ENCODE measurements at regions not wholly inside any gene's neighbourhood (a gene's known extent, or its start where the extent isn't known, plus 50 kb on each side); places are given as distances from the start of the nearest gene placed in this dataset.
A peak's percentile ranks its signal among the peaks of the same experiment; 100 is the strongest.

DNA sequence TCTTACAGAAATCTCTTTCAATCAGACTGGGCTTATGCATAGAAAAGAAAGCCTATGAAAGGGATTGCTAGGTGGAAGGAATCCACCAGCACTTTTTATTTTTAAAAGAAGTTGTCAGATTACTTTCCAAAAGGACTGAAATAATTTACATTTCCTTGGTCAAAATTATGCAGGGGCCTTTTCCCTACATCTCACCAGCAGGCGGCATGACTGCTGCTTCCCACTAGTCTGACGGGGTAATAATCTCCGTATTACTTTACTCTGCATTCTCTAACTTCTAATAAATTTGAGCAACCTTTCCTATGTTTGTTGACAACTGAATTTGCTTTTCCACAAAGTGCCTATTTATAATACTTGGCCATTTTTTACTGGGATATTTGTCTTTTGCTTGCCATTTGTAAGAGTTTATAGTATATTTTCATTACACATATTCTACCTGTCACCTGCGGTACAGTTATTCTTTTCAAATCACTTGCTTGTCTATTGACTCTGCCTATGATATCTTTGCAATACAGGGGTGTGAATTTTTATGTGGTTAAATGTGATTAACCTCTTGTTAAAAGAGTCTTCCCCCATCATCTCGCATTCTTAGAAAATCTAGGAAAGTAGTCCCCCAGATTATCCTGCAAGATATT, 51.9 kb upstream of the USP47 start:
- DNase-seq, result peak; percentile 12

DNA sequence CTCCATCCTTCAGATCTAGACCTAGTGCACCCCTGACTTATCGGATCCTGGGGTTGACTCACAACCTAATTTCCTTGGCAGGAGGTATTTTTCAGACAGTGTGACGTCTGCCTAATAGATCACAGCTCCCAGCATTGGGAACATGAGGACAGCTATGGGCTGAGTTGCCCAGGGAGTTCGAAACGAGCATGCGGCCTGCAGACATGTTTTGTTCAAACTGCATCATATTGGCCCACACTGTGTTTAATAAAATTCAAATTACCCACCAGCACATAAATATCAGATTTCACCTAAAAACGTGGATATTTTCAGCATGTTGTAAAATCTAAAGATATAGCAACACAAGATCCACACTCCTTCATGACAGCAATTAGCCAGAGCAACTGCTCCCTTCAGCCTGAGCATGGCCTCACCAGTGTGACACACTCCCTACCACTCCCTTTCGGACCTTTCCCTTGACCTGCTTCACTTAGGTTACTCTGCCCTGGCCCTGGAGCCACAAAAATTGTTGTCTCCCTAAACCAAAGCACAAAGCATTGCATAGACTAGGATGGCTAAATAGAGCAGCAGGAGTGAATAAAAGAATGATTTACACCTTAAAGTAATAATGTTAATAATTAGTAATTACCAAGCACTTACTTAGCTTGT, 53.6 kb upstream of the USP47 start:
- DNase-seq, result no peak

DNA sequence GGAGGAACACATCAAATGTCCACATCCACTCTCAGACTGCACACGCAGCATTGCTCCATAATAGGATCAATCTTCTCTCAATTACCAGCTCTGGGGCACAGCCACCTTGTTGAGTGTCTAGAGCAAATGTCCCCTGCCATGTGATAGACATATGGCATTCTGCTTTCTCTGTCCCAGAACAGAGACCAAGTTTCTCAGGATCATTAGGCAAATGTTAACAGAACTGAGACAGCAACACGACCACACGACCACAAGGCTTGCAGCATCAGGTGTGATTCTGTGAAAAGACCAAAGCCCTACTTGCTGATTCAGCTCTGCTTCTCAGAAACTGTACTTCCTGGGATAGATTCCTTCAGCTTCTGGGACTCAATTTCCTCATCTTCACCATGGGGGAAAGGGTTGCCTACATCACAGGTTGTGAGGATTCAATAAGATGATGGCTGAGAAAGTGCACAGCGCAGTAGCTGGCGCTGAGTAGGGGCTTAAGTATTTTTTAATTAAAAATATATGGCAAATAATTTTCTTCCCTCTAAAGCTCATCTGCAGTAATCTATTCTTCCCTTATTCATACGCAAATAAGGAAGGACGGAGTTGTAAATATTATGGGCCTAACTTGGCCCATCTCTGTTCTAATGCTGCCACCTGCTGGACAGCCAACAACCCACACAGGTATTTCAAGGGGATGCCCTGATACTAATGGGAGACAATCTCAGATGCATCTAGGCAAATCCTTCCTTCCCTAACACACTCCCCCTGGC, 54.3 kb upstream of the USP47 start:
- DNase-seq, result peak; percentile 58

DNA sequence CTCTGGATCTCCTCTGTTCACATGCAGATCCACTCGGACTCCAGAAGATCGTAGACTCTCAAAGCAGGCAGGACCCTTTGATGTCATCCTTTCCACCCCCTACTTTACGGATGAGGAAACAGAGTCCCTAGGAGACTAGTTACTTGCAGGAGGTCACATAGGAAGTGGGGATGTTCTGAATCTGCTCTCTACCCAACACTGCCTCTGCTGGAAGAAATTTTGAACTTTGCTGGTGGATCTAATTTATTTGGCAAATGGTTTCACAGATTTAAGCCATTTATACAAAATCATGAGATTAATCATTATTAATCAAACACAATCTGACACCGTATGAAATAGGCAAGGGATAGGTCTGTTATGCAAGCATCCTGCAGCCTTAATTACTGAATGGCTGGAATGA, 55.0 kb upstream of the USP47 start:
- no peak for DNase-seq

DNA sequence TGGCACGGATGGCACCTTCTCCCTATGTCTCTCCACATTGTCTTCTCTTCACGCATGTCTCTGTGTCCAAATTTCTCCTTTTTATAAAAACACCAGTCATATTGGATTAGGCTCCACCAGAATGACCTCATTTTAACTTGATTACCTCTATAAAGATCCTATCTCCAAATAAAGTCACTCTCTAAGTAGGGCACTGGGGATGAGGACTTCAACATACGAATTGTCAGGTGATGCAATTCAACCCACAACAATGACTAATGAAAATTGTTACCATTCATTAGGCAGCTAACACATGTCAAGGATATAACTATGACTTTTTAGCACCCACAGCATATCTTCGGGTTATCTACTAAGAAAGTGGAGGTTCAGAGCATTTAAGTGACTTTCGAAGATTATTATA, 55.5 kb upstream of the USP47 start:
- no peak for DNase-seq

DNA sequence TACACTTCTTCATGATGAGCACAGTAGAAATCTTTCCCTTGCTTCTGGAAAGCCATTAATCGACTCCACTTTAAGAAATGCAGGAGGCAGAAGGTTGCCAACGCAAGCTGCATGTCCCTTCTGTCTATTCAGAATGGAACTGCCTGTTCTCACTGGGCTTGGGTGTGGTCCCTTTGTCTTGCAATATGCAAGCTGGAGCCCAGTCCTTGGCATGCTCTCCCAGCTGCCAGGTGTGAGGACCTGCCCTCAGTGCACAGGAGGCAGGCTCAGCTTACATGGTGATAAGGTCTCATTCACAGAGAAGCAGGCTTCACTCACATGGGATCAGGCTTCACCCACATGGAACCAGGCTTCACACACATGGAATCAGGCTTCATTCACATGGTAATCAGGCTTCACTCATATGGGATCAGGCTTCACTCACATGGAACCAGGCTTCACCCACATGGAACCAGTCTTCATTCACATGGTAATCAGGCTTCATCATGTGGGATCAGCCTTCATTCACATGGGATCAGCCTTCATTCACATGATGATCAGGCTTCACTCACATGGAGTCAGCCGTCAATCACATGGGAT, 59.2 kb upstream of the USP47 start:
- peak; percentile 75 for DNase-seq

DNA sequence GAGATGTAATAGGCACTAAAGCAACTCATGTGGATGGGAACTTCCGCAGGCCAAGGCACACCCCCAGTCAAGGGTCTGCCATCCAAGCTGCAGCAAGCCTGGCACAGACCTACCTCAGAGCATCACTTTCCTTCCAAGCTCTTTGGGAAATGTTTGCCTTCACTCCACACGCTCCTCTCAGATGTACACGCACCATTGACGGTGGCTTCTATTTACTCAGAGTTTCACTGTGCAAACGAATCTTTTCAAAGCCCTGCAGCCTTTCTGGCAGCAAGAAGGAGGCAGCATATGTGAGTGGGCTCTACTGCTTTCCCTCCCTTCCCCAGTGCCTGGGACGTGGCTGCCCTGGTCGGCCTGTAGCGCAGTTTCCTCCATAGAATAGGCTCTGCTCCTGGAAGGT, 60.9 kb upstream of the USP47 start:
- DNase-seq, result peak; percentile 49

DNA sequence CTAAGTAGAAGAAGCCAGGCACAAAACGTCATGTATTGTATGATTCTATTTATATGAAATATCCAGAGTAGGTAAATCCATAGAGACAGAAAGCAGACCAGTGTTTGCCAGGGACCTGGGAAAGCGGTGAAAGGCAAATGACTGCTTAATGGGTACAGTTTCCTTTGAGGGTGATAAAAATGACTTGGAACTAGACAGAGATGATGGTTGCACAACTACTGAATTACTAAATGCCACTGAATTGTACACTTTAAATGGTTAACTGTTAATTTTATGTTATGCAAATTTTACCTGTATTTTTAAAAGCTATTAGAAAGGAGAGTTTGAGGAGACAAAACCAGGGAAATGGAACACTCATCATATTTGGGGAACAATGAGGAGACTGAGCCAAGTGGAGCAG, 61.8 kb upstream of the USP47 start:
- no peak for DNase-seq

DNA sequence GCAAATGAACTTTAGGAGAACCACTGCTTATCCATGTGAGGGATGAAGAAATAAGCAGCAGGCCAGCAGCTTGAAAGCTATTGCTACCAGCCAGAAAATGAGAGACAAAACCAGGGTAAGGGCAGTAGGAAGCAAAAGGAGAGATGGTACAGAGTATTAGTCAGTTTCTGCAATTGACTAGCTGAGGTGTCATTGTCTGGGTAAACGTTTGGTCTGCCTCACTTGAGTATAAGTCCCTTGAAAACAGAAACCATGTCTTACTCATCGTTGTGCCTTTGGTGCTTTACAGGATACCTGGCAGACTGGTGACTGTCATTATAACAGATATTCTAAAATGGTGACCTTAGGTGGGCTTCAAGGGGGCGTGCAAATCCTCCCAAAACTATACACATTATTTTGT, 63.9 kb upstream of the USP47 start:
- no peak for DNase-seq

DNA sequence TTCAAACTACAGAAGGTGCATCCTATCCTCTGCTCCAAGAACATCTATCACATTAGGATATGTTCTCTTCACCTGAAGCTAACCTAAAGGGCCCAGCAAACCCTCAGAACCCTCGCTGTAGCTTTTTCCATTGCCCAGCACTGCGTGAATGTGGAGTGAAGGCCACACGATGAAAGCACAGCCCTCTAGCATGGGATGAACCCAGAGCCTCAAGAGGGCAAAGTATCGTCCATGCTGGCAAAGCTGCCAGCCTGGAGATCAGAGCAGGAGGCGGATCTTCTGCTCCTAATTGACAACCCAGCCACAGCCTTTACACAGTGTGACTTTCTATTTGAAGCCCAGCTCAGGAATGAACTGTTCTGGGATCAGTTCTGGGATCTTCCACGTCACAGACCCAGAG, 65.1 kb upstream of the USP47 start:
- DNase-seq, result no peak

DNA sequence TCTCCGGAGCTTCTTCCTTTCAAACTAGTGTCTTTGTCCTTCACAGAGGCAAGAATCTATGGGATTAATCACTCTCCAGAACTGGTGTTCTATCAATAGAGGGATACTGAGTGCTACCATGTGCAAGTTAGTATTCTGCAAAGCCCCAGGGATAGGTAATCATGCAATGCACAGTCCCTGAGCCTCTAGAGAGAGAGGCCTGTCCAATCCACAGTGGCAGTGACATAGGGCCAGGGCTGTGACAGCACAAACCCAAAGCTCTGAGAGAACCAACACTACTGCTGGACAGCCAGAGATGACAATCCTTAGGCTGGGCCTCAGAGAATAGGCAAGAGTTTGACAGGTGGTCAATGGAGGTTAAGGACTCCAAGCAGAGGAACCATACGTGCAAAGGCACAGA, 66.8 kb upstream of the USP47 start:
- DNase-seq, result no peak

DNA sequence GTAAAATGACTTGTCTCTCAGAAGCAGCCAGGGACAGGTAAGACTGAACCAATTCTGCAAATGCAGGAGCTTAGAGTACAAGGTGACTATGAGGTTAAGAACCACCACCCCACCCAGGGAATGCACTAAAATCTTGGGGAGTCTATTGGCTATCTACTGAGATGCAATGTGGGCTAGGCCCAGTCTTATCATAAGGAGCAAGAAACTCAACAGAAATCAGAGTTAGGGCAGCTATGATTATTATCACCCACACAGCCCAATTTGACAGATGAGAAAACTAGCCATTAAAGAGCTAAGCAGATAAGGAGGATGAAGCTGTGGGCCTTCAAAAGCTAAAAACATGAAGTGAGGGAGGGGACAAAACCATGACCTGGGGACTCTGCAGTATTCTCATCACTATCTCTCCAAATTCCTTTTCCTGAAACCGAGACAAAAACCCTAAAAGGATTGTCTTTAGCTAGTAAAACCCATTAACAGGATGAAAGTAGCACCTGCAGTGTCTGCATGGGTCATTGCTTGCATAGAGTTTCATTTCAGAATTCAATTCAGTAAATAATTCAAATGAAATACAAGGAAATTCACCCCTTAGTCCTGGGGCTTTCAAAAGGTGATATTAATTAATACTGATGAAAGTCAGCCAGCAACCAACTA, 68.8 kb upstream of the USP47 start:
- DNase-seq, result no peak

DNA sequence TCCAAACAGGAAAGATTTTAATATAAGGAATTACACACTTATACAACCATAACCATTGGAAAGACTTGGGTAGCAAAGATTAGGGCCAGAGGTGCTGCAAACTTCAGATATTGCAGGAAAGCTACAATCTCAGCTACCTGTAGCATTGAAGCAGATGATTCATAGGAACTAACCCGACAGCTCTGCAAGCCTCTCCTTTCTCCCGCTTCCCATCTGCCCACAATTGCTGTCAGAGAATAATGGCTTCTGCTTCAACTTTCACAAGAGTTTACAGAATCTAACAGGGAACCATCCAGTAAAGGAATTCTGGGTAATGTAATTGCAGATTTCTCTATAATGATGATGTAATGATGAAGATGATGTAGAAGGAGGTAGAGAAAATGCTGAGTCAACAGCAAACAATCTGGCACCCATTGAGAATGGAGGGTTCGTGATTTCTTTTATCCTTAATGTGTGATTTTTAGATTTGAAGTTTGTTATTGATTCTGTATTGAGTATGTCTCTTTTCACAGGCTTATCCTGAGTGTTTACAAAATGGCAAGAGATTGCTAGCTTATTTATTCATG, 70.8 kb upstream of the USP47 start:
- DNase-seq, result no peak

DNA sequence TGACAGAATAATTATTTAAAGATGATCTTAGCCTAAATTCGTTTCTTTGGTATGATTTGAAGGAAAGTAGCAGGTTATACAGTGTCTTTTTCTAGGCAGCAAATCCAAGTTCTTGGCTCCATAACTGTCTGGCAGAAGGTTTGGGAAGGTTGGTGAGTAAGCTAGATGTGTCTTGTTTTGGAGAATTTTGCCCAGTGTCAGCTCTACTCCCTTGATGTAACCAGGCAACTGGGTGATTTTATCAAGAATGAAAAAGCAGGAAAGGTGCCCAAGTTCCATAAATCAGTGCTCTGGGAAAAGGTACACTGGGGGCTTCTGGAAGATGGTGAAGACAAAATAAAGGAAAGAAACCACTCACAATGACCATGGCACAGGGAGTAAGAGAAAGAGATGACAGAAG, 71.5 kb upstream of the USP47 start:
- no peak for DNase-seq

DNA sequence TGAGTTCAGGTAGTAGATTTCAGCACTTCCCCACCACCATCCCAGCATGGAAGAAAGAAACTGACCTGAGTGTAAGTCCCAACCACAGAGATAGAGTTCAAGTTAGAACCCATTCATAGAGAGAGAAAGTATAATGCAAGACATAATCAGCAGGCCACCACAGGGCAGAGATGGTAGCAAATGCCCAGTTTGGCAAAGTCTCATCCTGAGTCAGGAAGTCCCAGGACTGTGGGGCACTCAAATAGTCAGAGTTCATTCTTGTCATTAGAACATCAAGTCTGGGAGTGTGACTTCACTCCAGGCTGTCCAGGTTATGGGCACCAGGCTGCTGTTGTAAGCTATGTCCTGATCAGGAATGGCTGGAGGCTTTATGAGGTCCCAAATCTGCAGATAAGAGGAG, 72.0 kb upstream of the USP47 start:
- DNase-seq, result no peak

DNA sequence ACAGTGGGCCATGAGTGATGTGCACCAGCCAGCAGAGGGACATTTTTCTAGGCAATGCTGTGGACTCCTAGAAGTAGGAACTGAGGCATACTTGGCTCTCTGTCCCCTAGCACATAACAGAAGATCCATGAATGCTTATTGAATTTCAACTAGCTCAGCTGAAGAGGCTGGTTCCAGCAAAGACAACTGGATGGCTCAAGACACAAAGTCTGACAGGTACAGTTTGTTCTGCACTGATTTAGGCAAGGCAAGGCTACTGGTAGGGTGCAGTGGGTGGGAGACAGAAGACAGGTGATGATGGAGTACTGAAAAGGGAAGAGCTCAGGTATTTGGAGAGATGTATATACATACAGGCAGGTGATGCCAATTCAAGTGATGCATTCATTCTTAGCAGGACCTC, 72.4 kb upstream of the USP47 start:
- no peak for DNase-seq

DNA sequence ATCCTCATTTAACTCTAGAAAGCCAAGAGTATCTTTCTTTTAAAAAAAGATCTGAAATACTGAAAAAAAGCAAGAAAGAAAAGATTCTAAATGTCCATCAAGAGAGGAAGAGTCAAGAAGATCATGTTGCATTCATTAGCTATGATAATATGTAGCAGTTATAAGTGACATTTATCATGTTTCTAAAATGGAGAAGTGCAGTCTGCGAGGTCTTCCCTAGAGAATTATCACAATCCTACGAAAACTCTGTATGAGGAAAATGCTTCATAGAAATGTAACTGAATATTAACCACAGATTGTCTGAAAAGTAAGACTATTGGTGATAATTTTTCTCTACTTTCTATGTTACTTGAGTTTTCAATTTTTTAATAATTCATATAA, 77.4 kb upstream of the USP47 start:
- DNase-seq, result no peak

DNA sequence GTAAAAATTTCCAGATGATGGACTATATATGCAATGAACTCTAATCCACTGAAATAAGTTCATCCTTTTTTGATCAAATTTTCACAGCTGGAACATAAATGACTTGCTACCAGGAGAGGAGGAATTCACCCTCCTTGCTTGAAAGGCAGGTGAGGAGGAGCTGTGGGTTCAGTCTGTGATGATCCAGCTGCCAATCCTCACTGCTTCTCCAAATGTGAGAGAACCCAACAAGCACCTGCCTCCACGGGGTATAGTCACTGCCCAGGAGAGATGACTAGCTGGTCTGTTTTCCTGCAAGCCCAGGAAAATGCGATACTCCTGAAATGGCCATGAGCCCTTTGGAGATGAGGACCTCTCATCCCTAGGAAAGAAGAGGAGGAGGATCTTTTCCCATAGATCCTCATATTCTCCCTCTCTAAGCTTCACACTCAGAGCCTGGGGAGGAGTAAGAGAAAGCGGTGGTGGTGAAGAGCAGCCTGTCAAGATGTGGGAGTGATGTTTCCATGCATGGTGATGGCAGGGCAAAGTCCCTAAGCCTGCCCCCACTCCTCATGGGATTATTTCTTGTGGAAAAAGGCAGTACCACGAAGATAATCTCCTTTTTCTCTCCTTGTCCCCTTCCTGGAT, 77.9 kb upstream of the USP47 start:
- DNase-seq, result no peak

DNA sequence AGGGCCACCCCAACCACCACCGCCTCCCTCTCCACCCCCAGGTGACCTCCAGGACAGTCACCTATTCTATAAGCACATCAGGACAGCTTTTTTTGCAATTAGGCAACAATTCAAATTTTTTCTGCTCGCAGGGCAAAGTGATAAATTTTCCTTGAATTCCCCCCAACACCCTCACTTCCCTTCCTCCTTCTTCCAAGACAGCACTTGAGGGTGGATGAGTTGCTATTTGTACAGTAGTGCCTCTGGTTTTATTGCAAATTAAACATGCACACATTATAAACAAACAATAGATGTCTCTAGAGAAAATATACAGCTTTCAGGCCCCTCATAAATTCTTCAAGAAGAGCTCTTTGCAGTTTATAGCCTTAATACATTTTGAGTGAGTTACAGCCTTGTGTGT, 80.9 kb upstream of the USP47 start:
- DNase-seq, result no peak

DNA sequence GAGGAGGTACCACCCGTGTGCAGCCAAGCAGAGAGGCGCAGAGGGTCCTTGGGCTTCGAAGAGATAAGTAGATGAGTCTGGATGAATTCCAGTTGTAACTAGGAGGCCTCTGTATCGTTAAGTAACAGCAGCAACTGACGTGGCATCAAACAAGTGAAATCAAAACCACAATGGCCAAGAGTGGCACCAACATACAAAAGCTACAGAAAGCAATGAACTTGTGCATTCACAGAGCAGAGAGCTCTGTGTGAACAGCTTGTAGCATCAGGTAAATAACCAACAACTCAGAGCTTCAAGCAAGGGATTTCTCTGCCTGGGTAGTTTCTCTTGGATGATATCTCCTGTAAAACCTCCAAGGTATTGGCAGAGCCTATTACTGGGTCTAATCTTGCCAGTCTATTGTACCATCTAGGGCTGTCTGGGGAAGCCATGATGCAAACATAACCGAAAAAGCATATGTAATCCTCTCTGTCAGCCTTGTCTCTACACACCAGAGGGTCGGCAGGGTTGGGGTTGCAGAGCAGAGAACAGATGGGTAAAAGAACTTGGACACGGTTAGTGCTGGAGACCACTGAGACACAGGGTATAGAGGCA, 83.1 kb upstream of the USP47 start:
- no peak for DNase-seq

DNA sequence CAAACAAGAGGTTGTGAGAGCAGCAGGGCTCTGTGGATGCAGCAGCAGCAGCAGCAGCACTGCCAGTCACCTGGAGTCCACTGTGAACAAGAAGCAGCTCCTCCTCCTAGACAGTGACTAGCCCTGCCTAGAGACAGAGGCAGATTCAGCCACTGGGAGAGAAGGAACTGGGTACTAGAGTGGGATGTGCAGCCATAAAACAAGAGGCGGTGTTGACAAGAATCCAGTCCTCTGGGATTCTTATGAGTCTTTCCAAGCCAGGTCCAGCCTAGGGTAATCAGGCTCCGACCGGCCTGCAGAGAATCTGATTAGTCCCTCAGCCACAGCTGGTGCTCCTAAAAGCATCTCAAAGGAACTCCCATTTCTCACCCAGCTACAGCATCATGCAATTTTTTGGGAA, 83.9 kb upstream of the USP47 start:
- DNase-seq, result no peak

DNA sequence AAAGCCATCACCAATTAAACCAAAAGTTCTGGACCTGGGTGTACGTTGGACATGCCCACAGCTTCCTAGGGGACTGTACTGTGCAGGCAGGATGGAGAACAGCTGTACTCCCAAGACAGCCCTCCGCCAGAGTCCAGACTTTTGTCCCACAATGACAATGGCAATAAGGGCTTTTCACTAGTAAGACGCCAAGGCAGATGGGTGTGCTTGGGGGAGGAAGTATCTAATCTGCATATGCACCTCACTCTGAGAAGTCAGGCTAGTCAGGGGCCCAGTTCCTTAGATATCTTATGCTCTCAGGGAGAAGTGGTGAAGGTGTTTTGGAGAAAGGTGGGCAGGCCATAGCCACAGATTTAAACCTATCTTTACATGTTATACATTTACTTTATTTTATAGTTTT, 85.1 kb upstream of the USP47 start:
- DNase-seq, result no peak
